SK-N-SH (cell line): ENCODE measurements at regions not wholly inside any gene's neighbourhood (a gene's known extent, or its start where the extent isn't known, plus 50 kb on each side); places are given as distances from the start of the nearest gene placed in this dataset.
"Not testable (repeated sequence)": the region's sequence is repeated elsewhere in the genome, so short reads cannot be mapped to it uniquely, and the experiment has no call there.

Experiments used
- EP300 ChIP-seq, 2 experiments: IDR thresholded peaks; 2 replicates each; pipeline versions ENCODE4 v1.4.0 to v1.6.1; 2012; ENCODE audit warnings: borderline replicate concordance in 1 of 2, low read depth in 1 of 2, low read length in 1 of 2
- GABPA ChIP-seq: IDR thresholded peaks from 2 replicates; pipeline ENCODE4 v1.4.0; 2012; ENCODE audit warnings: low read depth, mild to moderate bottlenecking
- RXRA ChIP-seq: IDR thresholded peaks from 2 replicates; pipeline ENCODE4 v1.4.0; 2012; ENCODE audit warnings: low read depth, mild to moderate bottlenecking, borderline replicate concordance
- SMC3 ChIP-seq: IDR thresholded peaks from 2 replicates; pipeline ENCODE4 v1.6.1; 2012; ENCODE audit warnings: low read depth, low read length, improper control_type of control experiment
- TF ChIP-seq, protein P1 (sequence below): fragments of 200-600 bp; sonication (generic); IDR thresholded peaks from 2 replicates; pipeline ENCODE4 v1.6.1; 2017; ENCODE audit warnings: antibody characterized with exemption, mild to moderate bottlenecking, moderate library complexity

DNA sequence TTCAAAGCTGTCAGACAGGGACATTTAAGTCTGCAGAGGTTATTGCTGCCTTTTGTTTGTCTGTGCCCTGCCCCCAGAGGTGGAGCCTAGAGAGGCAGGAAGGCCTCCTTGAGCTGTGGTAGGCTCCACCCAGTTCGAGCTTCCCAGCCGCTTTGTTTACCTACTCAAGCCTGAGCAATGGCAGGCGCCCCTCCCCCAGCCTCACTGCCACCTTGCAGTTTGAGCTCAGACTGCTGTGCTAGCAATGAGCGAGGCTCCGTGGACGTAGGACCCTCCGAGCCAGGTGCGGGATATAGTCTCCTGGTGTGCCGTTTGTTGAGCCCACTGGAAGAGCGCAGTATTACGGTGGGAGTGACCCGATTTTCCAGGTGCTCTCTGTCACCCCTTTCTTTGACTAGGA, 1193.9 kb downstream of the FAM181B start:
- TF ChIP-seq, protein P1, sequence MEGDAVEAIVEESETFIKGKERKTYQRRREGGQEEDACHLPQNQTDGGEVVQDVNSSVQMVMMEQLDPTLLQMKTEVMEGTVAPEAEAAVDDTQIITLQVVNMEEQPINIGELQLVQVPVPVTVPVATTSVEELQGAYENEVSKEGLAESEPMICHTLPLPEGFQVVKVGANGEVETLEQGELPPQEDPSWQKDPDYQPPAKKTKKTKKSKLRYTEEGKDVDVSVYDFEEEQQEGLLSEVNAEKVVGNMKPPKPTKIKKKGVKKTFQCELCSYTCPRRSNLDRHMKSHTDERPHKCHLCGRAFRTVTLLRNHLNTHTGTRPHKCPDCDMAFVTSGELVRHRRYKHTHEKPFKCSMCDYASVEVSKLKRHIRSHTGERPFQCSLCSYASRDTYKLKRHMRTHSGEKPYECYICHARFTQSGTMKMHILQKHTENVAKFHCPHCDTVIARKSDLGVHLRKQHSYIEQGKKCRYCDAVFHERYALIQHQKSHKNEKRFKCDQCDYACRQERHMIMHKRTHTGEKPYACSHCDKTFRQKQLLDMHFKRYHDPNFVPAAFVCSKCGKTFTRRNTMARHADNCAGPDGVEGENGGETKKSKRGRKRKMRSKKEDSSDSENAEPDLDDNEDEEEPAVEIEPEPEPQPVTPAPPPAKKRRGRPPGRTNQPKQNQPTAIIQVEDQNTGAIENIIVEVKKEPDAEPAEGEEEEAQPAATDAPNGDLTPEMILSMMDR = not testable (repeated sequence)
- not testable (repeated sequence) for TF ChIP-seq SMC3; RXRA; GABPA; EP300 (IDR thresholded peaks at IDR 0.05; ENCODE audit: borderline replicate concordance in 1 of 2, low read depth in 1 of 2, low read length in 1 of 2)
